H1 (cell line): ENCODE measurements at regions not wholly inside any gene's neighbourhood (a gene's known extent, or its start where the extent isn't known, plus 50 kb on each side); places are given as distances from the start of the nearest gene placed in this dataset.
"Not testable (repeated sequence)": the region's sequence is repeated elsewhere in the genome, so short reads cannot be mapped to it uniquely, and the experiment has no call there.

Experiments used
- CTCF ChIA-PET: fragments of 300-600 bp; sonication (Branson Sonifier 250); formaldehyde crosslinking; loops from one replicate; lab custom pipeline; 2021; ENCODE audit not compliant: partially characterized antibody; lab: Charles Lee
- POLR2A ChIA-PET: fragments of 300-600 bp; sonication (Branson Sonifier 250); formaldehyde crosslinking; loops from one replicate; lab custom pipeline; 2021; ENCODE audit warnings: inconsistent platforms; ENCODE audit not compliant: partially characterized antibody; lab: Charles Lee
- DNase-seq, 2 experiments: peaks; one replicate each; pipeline versions ENCODE4 v3.0.0 to v3.0.0-alpha.2; 2010 to 2022; ENCODE audit warnings: low spot score in 2 of 2, low read depth in 1 of 2, mixed read lengths in 1 of 2
- FAIRE-seq: peaks from 2 replicates; lab custom pipeline; 2011; peaks lifted over from hg19 to GRCh38; lab: Jason Lieb, UNC
- H2AFZ ChIP-seq: 2 replicates; pipeline ENCODE4 v1.8.1; 2012; ENCODE audit warnings: low read length, inconsistent platforms
- H2AK5ac ChIP-seq: 2 replicates; pipeline ENCODE4 v1.6.1; 2013; ENCODE audit warnings: low read depth, low read length
- H2BK120ac ChIP-seq: replicated peaks from 2 replicates; pipeline ENCODE3; 2013; ENCODE audit warnings: low read depth, low read length, inconsistent platforms
- H2BK12ac ChIP-seq: 2 replicates; pipeline ENCODE4 v1.6.1; 2013; ENCODE audit warnings: low read depth, low read length
- H2BK15ac ChIP-seq: 2 replicates; pipeline ENCODE4 v1.6.1; 2013; ENCODE audit warnings: low read length
- H2BK20ac ChIP-seq: 2 replicates; pipeline ENCODE4 v1.6.1; 2013; ENCODE audit warnings: low read length
- H2BK5ac ChIP-seq: 2 replicates; pipeline ENCODE4 v1.6.1; 2013; ENCODE audit warnings: low read depth, low read length
- H3K14ac ChIP-seq: 2 replicates; pipeline ENCODE4 v1.6.1; 2013; ENCODE audit warnings: inconsistent platforms; ENCODE audit not compliant: insufficient read length
- H3K18ac ChIP-seq: 2 replicates; pipeline ENCODE4 v1.6.1; 2013; ENCODE audit warnings: low read length; ENCODE audit errors: extremely low read depth
- H3K23ac ChIP-seq: 2 replicates; pipeline ENCODE4 v1.6.1; 2013; ENCODE audit warnings: inconsistent platforms; ENCODE audit not compliant: insufficient read length
- H3K23me2 ChIP-seq: 2 replicates; pipeline ENCODE4 v1.6.1; 2013; ENCODE audit warnings: low read depth, low read length
- H3K27ac ChIP-seq: 2 replicates; pipeline ENCODE4 v1.6.1; 2011; ENCODE audit warnings: low read depth, low read length, inconsistent platforms
- H3K27me3 ChIP-seq, 4 experiments: replicated peaks in 1 of 4; 1 replicate in 1 of 4; 2 replicates in 3 of 4; pipeline versions ENCODE4 v1.6.1 to v1.8.1; 2011 to 2013; ENCODE audit warnings: low read length in 3 of 4, mild to moderate bottlenecking in 3 of 4, inconsistent platforms in 2 of 4, mixed read lengths in 2 of 4, moderate library complexity in 1 of 4; ENCODE audit not compliant: control insufficient read depth in 3 of 4, insufficient read depth in 3 of 4; ENCODE audit errors: extremely low read depth in 1 of 4
- H3K36me3 ChIP-seq, 4 experiments: 2 replicates each; pipeline versions ENCODE4 v1.6.1 to v1.8.1; 2011 to 2013; ENCODE audit warnings: mild to moderate bottlenecking in 4 of 4, low read length in 3 of 4, moderate library complexity in 2 of 4, control low read depth in 1 of 4, inconsistent platforms in 1 of 4; ENCODE audit not compliant: insufficient read depth in 4 of 4, control insufficient read depth in 2 of 4
- H3K4ac ChIP-seq: replicated peaks from 2 replicates; pipeline ENCODE3; 2013; ENCODE audit warnings: low read length, low read depth, mixed read lengths, inconsistent platforms; ENCODE audit not compliant: insufficient read length
- H3K4me1 ChIP-seq, 4 experiments: replicated peaks in 1 of 4; 1 replicate in 1 of 4; 2 replicates in 3 of 4; pipeline versions ENCODE4 v1.6.1 to v1.8.1; 2011 to 2013; ENCODE audit warnings: low read length in 3 of 4, inconsistent platforms in 2 of 4, mixed read lengths in 1 of 4; ENCODE audit not compliant: insufficient read depth in 4 of 4, control insufficient read depth in 3 of 4
- H3K4me2 ChIP-seq, 2 experiments: 2 replicates each; pipeline versions ENCODE4 v1.6.1 to v1.8.1; 2011 to 2013; ENCODE audit warnings: low read depth in 2 of 2, low read length in 2 of 2, control low read depth in 1 of 2, inconsistent platforms in 1 of 2, mild to moderate bottlenecking in 1 of 2; ENCODE audit not compliant: insufficient read depth in 1 of 2
- H3K4me3 ChIP-seq, 4 experiments: fragments of 200-600, 300-600 bp in 1 of 4; sonication (generic), shearing (Covaris generic), sonication (Bioruptor Twin) in 1 of 4; 2 replicates each; pipeline versions ENCODE4 v1.5.1 to v1.8.1; 2011 to 2016; ENCODE audit warnings: low read length in 4 of 4, low read depth in 3 of 4, control low read depth in 2 of 4, inconsistent platforms in 2 of 4, mild to moderate bottlenecking in 2 of 4, mixed read lengths in 1 of 4, moderate library complexity in 1 of 4; ENCODE audit not compliant: insufficient read depth in 2 of 4; ENCODE audit errors: extremely low read depth in 1 of 4
- H3K56ac ChIP-seq: replicated peaks from 2 replicates; pipeline ENCODE3; 2013; ENCODE audit warnings: low read depth, mild to moderate bottlenecking, mixed read lengths, low read length, inconsistent platforms; ENCODE audit not compliant: insufficient read length
- H3K79me1 ChIP-seq: 2 replicates; pipeline ENCODE4 v1.6.1; 2013; ENCODE audit warnings: low read depth, low read length, control low read depth
- H3K79me2 ChIP-seq, 2 experiments: 2 replicates each; pipeline versions ENCODE4 v1.6.1 to v1.8.1; 2012 to 2013; ENCODE audit warnings: low read length in 2 of 2, mild to moderate bottlenecking in 2 of 2, inconsistent platforms in 1 of 2; ENCODE audit not compliant: insufficient read depth in 2 of 2, control insufficient read depth in 1 of 2
- H3K9ac ChIP-seq, 4 experiments: replicated peaks in 1 of 4; 1 replicate in 1 of 4; 2 replicates in 3 of 4; pipeline versions ENCODE4 v1.6.1 to v1.8.1; 2011 to 2013; ENCODE audit warnings: low read depth in 3 of 4, low read length in 3 of 4, control low read depth in 2 of 4, mild to moderate bottlenecking in 2 of 4, moderate library complexity in 2 of 4, inconsistent platforms in 1 of 4; ENCODE audit errors: extremely low read depth in 1 of 4
- H3K9me3 ChIP-seq, 2 experiments: 2 replicates each; pipeline versions ENCODE4 v1.6.1 to v1.8.1; 2012 to 2013; ENCODE audit warnings: mild to moderate bottlenecking in 2 of 2, moderate library complexity in 2 of 2, control low read depth in 1 of 2, inconsistent platforms in 1 of 2, low read depth in 1 of 2, low read length in 1 of 2, mixed read lengths in 1 of 2; ENCODE audit not compliant: insufficient read depth in 2 of 2
- H4K20me1 ChIP-seq, 2 experiments: replicated peaks in 1 of 2; 2 replicates each; pipeline versions ENCODE3 to v1.8.1; 2011 to 2013; ENCODE audit warnings: inconsistent platforms in 2 of 2, low read length in 2 of 2, mild to moderate bottlenecking in 1 of 2; ENCODE audit not compliant: insufficient read depth in 2 of 2, control insufficient read depth in 1 of 2
- H4K5ac ChIP-seq: 2 replicates; pipeline ENCODE4 v1.6.1; 2013; ENCODE audit warnings: low read length, low read depth, mixed read lengths, inconsistent platforms; ENCODE audit not compliant: insufficient read length
- H4K8ac ChIP-seq: 2 replicates; pipeline ENCODE4 v1.8.0; 2013; ENCODE audit warnings: mild to moderate bottlenecking, moderate library complexity, low read length, inconsistent platforms; ENCODE audit not compliant: insufficient read depth; ENCODE audit errors: extremely low read depth
- H4K91ac ChIP-seq: replicated peaks from 2 replicates; pipeline ENCODE3; 2013; ENCODE audit warnings: low read length, mixed read lengths, inconsistent platforms; ENCODE audit not compliant: insufficient read length
- WGBS, 2 experiments: shearing (Covaris generic) in 1 of 2; methylation state at CpG; one replicate each; pipeline versions ENCODE4 v1.1.6 to v1.1.7; 2013 to 2015; ENCODE audit warnings: low lambda C conversion rate in 2 of 2, mixed read lengths in 2 of 2, inconsistent platforms in 1 of 2, low coverage in 1 of 2, missing lambda C conversion rate in 1 of 2; ENCODE audit not compliant: insufficient replicate concordance in 2 of 2, insufficient coverage in 1 of 2, insufficient read length in 1 of 2; ENCODE audit errors: extremely low coverage in 1 of 2, missing lambda C conversion rate in 1 of 2; 5-methylcytosine and 5-hydroxymethylcytosine counted together

DNA sequence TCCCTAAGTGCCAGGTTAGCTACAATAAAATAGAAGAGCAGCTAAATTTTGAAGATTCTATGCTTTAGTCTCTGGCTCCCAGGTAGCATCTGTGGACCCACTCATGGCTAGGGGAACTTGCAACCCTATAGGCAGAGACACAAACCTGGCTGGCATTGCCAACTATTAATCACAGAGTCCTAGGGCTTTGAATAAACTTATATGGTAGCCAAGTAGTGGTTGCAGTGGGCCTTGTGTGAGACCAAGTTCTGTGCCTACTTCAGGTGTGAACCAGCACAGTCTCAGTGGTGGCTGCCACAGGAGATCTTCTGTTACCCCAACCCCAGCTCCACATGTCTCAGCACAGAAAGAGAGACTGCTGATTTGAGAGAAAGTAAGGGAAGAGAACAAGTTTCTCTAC is 62.9 kb upstream of the ZNG1F start:
- H3K23me2 ChIP-seq, H3K9ac ChIP-seq, H3K79me1 ChIP-seq, H3K27me3 ChIP-seq, H4K8ac ChIP-seq, CTCF ChIA-PET, H2AFZ ChIP-seq, H4K91ac ChIP-seq, H3K4me2 ChIP-seq, H3K4me3 ChIP-seq, POLR2A ChIA-PET, H2BK15ac ChIP-seq, H3K4me1 ChIP-seq, H3K79me2 ChIP-seq, H4K5ac ChIP-seq, H3K27ac ChIP-seq, H2BK20ac ChIP-seq, FAIRE-seq, H3K4ac ChIP-seq, H4K20me1 ChIP-seq, H3K56ac ChIP-seq, DNase-seq, H2AK5ac ChIP-seq, H3K36me3 ChIP-seq, H2BK12ac ChIP-seq, H2BK5ac ChIP-seq, H3K23ac ChIP-seq, H2BK120ac ChIP-seq, H3K14ac ChIP-seq, H3K18ac ChIP-seq: not testable (repeated sequence)
- H3K9me3 ChIP-seq: peaks cover 8 to 19% of the 10 kb centered on the region in 2 experiments; a peak in 3 of 4 replicates

DNA sequence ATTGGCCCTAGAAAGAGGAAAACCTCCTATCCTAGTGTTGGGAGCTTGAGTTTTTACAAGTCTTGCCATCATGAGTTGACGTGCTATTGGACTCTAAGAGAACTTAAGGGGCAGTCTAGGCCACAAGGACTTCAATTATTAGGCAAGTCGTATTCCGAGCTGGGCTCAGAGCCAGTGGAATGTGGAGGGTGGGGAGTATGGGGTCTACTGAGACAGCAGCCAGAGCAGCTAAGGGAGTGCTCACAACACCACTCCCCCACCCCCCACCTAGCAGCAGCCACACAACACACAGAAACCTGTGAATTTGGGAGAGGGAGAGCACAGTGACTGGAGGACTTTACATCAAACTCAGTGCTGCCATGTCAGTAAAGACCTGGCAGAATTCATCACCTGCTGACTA is 62.0 kb upstream of the ZNG1F start:
- DNase-seq, H3K14ac ChIP-seq, CTCF ChIA-PET, H4K5ac ChIP-seq, H2BK15ac ChIP-seq, H3K23ac ChIP-seq, H2BK12ac ChIP-seq, H3K79me1 ChIP-seq, H3K27ac ChIP-seq, H3K4me1 ChIP-seq, H3K4me3 ChIP-seq, H4K91ac ChIP-seq, H4K8ac ChIP-seq, H3K56ac ChIP-seq, H3K9ac ChIP-seq, H2BK5ac ChIP-seq, H4K20me1 ChIP-seq, H3K4ac ChIP-seq, H3K79me2 ChIP-seq, H3K27me3 ChIP-seq, H3K23me2 ChIP-seq, POLR2A ChIA-PET, H2BK20ac ChIP-seq, H3K4me2 ChIP-seq, H3K36me3 ChIP-seq, FAIRE-seq, H3K18ac ChIP-seq, H2BK120ac ChIP-seq, H2AK5ac ChIP-seq, H2AFZ ChIP-seq: not testable (repeated sequence)
- peaks cover 11 to 28% of the 10 kb centered on the region in 2 experiments; a peak in 3 of 4 replicates for H3K9me3 ChIP-seq
- 40% methylated on average over 3 of the region's 3 CpGs; no CpG with 5 or more reads in 1 of the 2 experiments for WGBS, 2 experiments
